GM19463 (cell line): ENCODE measurements at regions not wholly inside any gene's neighbourhood (a gene's known extent, or its start where the extent isn't known, plus 50 kb on each side); places are given as distances from the start of the nearest gene placed in this dataset.

Experiments
- ATAC-seq: cut with Tn5 transposase; IDR thresholded peaks from one replicate; pipeline ENCODE4 v1.9.1; 2021; ENCODE audit warnings: mild to moderate bottlenecking, moderate library complexity; ENCODE audit not compliant: unreplicated experiment

- no peak for ATAC-seq
Measured at GRCh38 chr1:71267220-71267619, 186.4 kb upstream of the ZRANB2 start.

GRCh38 chr1:71264039-71264438, 183.2 kb upstream of the ZRANB2 start:
- no peak for ATAC-seq

DNA sequence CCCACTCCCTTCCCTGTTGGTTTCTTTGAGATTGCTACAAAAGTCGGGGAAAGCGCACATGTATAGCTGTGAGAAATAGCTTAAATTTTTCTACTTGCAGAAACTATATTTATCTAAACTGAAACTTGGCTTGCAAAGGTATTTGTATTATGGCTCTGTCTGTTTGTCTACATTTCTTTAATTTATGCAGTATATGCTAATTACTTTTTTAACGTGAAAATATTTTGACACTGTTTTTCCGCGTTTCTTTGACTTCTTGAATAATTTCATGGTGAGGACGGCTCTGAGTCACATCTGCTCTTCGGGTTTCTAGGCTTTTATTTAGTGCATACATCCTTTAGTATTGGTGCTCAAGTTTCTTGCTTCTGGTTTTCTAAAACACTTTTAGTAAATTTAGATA, 182.1 kb upstream of the ZRANB2 start:
- no peak for ATAC-seq

- no peak for ATAC-seq
Measured at GRCh38 chr1:71252900-71253299, 172.1 kb upstream of the ZRANB2 start.

- peak; percentile 79 for ATAC-seq
Measured at GRCh38 chr1:71245246-71245645, 164.4 kb upstream of the ZRANB2 start.

- ATAC-seq = no peak
Measured at GRCh38 chr1:71242239-71242638, 161.4 kb upstream of the ZRANB2 start.

GRCh38 chr1:71240656-71241055, 159.8 kb upstream of the ZRANB2 start:
- ATAC-seq = no peak

GRCh38 chr1:71236503-71236902, 155.7 kb upstream of the ZRANB2 start:
- no peak for ATAC-seq

- ATAC-seq = no peak
Measured at GRCh38 chr1:71233645-71234044, 152.8 kb upstream of the ZRANB2 start.

DNA sequence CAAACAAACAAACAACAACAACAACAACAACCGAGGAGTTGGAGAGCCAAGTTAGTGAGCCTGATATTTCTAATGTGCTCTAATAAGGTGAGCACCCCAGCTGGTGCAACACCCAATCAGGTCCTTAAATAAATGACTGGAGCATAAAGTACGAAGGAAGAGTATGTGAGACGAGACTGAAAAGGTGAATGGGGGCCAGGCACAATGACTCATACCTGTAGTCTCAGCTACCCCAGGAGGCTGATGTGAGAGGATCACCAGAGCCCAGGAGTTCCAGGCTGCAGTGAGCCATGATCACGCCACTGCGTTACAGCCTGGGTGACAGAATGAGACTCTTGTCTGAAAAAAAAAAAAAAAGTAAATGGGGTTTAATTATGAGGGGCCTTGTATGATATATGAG, 152.0 kb upstream of the ZRANB2 start:
- no peak for ATAC-seq

DNA sequence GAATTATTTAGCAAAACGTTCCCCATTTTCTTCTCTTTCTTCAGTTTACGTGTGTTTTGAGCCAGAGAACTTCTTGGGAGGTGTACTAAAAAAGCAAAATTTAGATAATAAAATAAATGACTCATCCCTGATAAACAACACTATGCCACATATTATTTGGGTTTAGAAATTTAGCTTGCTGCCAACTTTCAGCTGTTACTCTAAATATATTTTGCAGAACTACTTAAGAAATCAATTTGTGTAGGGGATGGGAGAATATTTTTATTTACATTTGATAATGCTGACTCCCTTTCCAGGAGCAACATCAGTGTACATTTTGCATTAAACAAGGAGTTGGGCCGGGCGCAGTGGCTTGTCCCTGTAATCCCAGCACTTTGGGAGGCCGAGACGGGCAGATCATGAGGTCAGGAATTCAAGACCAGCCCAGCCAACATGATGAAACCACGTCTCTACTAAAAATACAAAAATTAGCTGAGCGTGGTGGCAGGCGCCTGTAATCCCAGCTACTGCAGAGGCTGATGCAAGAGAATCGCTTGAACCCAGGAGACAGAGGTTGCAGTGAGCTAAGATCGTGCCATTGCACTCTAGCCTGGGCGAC, 151.4 kb upstream of the ZRANB2 start:
- no peak for ATAC-seq

GRCh38 chr1:71231751-71232150, 150.9 kb upstream of the ZRANB2 start:
- no peak for ATAC-seq

GRCh38 chr1:71228742-71229365, 148.0 kb upstream of the ZRANB2 start:
- ATAC-seq = no peak

- no peak for ATAC-seq
Measured at GRCh38 chr1:71228241-71228640, 147.4 kb upstream of the ZRANB2 start.

DNA sequence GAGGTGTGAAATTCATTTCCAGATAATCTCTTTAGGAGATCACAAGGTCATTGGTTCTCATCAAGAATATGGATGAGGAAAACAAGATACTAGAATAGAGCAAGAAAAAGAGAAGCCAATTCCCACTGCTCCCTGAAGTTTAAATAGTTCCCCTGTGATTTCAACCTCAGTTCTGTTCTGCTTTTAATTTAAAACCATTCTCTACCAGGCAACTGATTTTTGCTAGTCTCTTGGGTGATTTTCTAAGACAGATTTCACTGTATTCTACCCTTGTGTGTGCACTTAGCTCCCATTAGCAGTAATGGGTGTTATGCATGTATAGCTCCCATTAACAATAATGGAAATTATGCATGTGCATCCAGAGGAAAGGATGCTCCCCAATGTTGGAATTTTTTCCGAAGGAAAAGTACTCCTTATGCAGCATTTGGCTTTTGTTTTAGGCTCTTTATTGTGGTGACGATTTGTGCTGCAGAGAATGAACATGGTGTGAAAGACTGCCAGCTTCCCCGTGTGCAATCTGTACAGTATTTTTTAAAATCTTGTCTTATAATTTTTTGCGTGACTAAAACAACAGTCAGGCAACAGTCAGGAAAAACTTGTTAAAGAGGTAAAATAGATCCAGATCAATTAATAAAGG, 144.0 kb upstream of the ZRANB2 start:
- ATAC-seq = no peak

GRCh38 chr1:71223641-71224340, 143.0 kb upstream of the ZRANB2 start:
- no peak for ATAC-seq

- ATAC-seq = no peak
Measured at GRCh38 chr1:71222668-71223067, 141.8 kb upstream of the ZRANB2 start.

DNA sequence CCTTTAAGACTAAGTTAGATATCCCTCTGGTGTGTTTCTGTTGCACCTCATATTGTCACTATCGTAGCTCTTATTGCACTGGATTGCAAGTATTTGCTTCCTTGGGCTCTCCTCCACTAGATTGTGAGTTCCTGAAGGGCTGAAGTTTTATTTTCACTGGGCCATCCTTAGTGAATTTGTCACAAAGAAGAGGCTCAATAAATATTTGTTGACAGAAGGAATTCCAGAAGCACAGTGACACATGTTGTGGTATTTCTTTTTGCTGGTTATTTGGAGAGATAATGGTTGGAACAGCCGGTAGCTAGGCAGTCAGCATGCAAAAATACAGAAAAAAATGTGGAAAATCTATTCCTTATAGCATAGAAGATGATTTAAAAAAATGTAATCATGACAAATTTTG, 129.9 kb upstream of the ZRANB2 start:
- ATAC-seq = no peak

DNA sequence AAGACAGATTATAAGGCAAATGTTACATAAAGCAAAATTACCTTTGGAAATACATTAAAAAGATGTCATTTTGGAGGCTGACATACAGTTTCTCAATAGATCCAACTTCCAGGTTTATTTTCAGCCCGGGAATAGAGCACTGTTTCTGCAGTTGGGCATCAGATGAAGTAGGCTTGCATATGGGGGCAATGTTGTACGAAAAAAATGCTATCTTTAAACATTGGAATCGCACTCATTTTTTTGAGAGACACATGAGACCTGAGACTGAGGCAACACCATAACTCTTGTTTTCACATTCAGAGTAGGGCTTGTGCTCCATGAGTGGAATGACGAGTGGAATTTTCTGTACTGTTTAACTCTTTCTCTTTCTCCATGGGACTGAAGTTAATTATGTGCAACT, 122.4 kb upstream of the ZRANB2 start:
- no peak for ATAC-seq

DNA sequence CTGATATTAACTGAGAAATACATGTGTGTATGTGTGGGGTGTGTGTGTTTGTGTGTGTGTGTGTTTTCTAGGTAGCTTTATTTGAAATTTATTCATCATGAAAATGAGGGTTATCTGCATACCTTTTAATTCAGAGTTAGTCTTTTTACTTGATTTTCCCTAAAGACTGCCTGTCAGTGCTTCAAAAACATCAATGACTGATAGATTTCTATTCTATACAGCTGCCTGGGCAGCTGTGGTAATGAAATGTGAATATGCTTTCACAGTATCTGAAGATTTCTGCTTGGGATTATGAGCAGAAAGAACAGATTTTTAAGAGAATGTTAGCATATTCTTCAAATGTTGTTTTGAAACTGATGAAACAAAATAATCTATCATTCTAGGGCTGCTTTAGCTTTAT, 119.7 kb upstream of the ZRANB2 start:
- no peak for ATAC-seq

- ATAC-seq = no peak
Measured at GRCh38 chr1:71196685-71197084, 115.8 kb upstream of the ZRANB2 start.

- no peak for ATAC-seq
Measured at GRCh38 chr1:71193153-71193552, 112.3 kb upstream of the ZRANB2 start.
